ENCODE measurements at regions not wholly inside any gene's neighbourhood (a gene's known extent, or its start where the extent isn't known, plus 50 kb on each side); places are given as distances from the start of the nearest gene placed in this dataset.

- H2BK120ac ChIP-seq (replicated peaks; ENCODE audit: low read depth, low read length): no peak overlapping the region
- H3K79me1 ChIP-seq (ENCODE audit: low read depth, low read length): no peaks in the 10 kb centered on the region
- H4K20me1 ChIP-seq (replicated peaks in 1 of 2; ENCODE audit: control insufficient read depth in 1 of 2, insufficient read depth in 2 of 2, low read length in 2 of 2): no peaks in the 10 kb centered on the region
- no peaks in the 10 kb centered on the region; a peak in 1 of 8 replicates for H3K36me3 ChIP-seq (ENCODE audit: control insufficient read depth in 2 of 4, insufficient read depth in 4 of 4, low read length in 3 of 4)
- no peak overlapping the region for H4K8ac ChIP-seq (ENCODE audit: extremely low read depth, insufficient read depth, low read length)
- H3K79me2 ChIP-seq (ENCODE audit: control insufficient read depth in 1 of 2, insufficient read depth in 2 of 2, low read length in 2 of 2): no peaks in the 10 kb centered on the region
- no peak overlapping the region for H4K91ac ChIP-seq (replicated peaks; ENCODE audit: insufficient read length, low read length)
- H3K27ac ChIP-seq (ENCODE audit: low read depth, low read length): no peak overlapping the region
- 92% methylated on average over 3 of the region's 3 CpGs; no CpG with 5 or more reads in 1 of the 2 experiments for WGBS, 2 experiments (ENCODE audit: extremely low coverage in 1 of 2, insufficient coverage in 1 of 2, insufficient read length in 1 of 2, insufficient replicate concordance in 2 of 2, low coverage in 1 of 2, low lambda C conversion rate in 2 of 2, missing lambda C conversion rate in 1 of 2)
- no peak overlapping the region for H2BK5ac ChIP-seq (ENCODE audit: low read depth, low read length)
- FAIRE-seq (no peak), DNase-seq (ENCODE audit: low read depth in 1 of 2, low spot score in 2 of 2) (no peak)
- no peak overlapping the region for H3K14ac ChIP-seq (ENCODE audit: insufficient read length)
- no peaks in the 10 kb centered on the region for H3K23me2 ChIP-seq (ENCODE audit: low read depth, low read length)
- ChIA-PET POLR2A (ENCODE audit: partially characterized antibody) (no interaction called here), CTCF (ENCODE audit: partially characterized antibody) (interaction anchor here (0.7 kb wide), 1 partner anchor 14 kb away, joined by 3 read pairs; no protein-coding TSS in a partner anchor)
- no peak overlapping the region for H3K4ac ChIP-seq (replicated peaks; ENCODE audit: insufficient read length, low read depth, low read length)
- no peak overlapping the region for H2BK20ac ChIP-seq (ENCODE audit: low read length)
- H3K23ac ChIP-seq (ENCODE audit: insufficient read length): no peak overlapping the region
- 0 out of 2 replicates have a peak overlapping the region, but pooled peaks have one; percentile 9 for H3K18ac ChIP-seq (ENCODE audit: extremely low read depth, low read length)
- H2AK5ac ChIP-seq (ENCODE audit: low read depth, low read length): no peak overlapping the region
- no peak overlapping the region for H2BK15ac ChIP-seq (ENCODE audit: low read length)
- peaks cover 6 to 7% of the 10 kb centered on the region in 2 experiments; a peak in 1 of 4 replicates for H3K9me3 ChIP-seq (ENCODE audit: insufficient read depth in 2 of 2, low read depth in 1 of 2, low read length in 1 of 2)
- H2AFZ ChIP-seq (ENCODE audit: low read length): no peak overlapping the region
- H3K27me3 ChIP-seq (replicated peaks in 1 of 4; ENCODE audit: control insufficient read depth in 3 of 4, extremely low read depth in 1 of 4, insufficient read depth in 3 of 4, low read length in 3 of 4): no peaks in the 10 kb centered on the region
- H3K4me3 ChIP-seq (ENCODE audit: extremely low read depth in 1 of 4, insufficient read depth in 2 of 4, low read depth in 3 of 4, low read length in 4 of 4): no peak overlapping the region
- H3K4me1 ChIP-seq (replicated peaks in 1 of 4; ENCODE audit: control insufficient read depth in 3 of 4, insufficient read depth in 4 of 4, low read length in 3 of 4): no peaks in the 10 kb centered on the region
- H4K5ac ChIP-seq (ENCODE audit: insufficient read length, low read depth, low read length): no peak overlapping the region
- H3K4me2 ChIP-seq (ENCODE audit: insufficient read depth in 1 of 2, low read depth in 2 of 2, low read length in 2 of 2): no peak overlapping the region
- H3K9ac ChIP-seq (replicated peaks in 1 of 4; ENCODE audit: extremely low read depth in 1 of 4, low read depth in 3 of 4, low read length in 3 of 4): no peak overlapping the region
- H3K56ac ChIP-seq (replicated peaks; ENCODE audit: insufficient read length, low read depth, low read length): no peak overlapping the region
- no peak overlapping the region for H2BK12ac ChIP-seq (ENCODE audit: low read depth, low read length)
- TF ChIP-seq RAD21 (IDR thresholded peaks at IDR 0.05 in 1 of 2, conservative IDR thresholded peaks at IDR 0.05 in 1 of 2; ENCODE audit: low read depth in 2 of 2, low read length in 2 of 2) (no peak), ASH2L (IDR thresholded peaks at IDR 0.05; ENCODE audit: low read length) (no peak), TAF7 (optimal IDR thresholded peaks at IDR 0.05; ENCODE audit: borderline replicate concordance, low read depth, low read length) (no peak), TCF12 (IDR thresholded peaks at IDR 0.05; ENCODE audit: low read depth, low read length) (no peak), EGR1 (IDR thresholded peaks at IDR 0.05; ENCODE audit: borderline replicate concordance, low read depth, low read length) (no peak), CREB1 (IDR thresholded peaks at IDR 0.05) (no peak), SIRT6 (IDR thresholded peaks at IDR 0.05; ENCODE audit: low read length) (no peak), SUZ12 (IDR thresholded peaks at IDR 0.05; ENCODE audit: low read length) (no peak)
These were observed 241.9 kb downstream of the RWDD3 start for GRCh38 chr1:95475686-95476457.

Measured in H1 (cell line).